ENCODE measurements at regions not wholly inside any gene's neighbourhood (a gene's known extent, or its start where the extent isn't known, plus 50 kb on each side); places are given as distances from the start of the nearest gene placed in this dataset.

GRCh38 chr20:40072907-40073306 is 616.1 kb downstream of the MAFB start:
- Histone ChIP-seq H3K27me3 (ENCODE audit: insufficient read depth, low read length) (no peaks in the 10 kb centered on the region), H3K9me3 (ENCODE audit: insufficient read depth, low read depth, low read length) (no peaks in the 10 kb centered on the region), H3K36me3 (ENCODE audit: insufficient read depth, low read length) (no peaks in the 10 kb centered on the region), H3K9ac (ENCODE audit: low read depth, low read length) (no peak overlapping the region), H3K4me1 (ENCODE audit: insufficient read depth, low read length) (peaks cover 26% of the 10 kb centered on the region), H3K4me3 (ENCODE audit: low read length) (no peak overlapping the region), H3K27ac (ENCODE audit: low read depth, low read length) (peak overlapping the region; percentile 42; the same call in 1 of the 2 replicates)
- no CpG with 5 or more reads among the region's 2 CpGs for WGBS

DNA sequence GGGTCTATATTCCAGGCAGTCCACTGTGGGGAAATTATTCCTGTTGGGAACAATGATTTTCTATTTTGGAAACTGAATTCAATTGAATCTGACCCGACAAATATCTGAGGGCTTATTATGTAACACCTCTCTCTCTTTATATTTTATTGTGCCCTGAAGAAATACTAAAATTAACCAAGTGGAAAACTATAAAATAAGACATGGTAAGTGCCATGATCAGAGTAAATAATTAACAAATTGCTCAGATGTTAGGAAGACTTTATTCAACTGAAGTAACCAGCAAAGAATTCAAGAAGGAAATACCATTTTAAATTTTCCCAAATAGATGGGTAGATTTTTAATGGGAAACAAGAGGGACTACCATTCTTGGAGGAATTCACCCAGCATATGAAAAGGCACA is 632.9 kb downstream of the MAFB start:
- no peaks in the 10 kb centered on the region for H3K4me1 ChIP-seq (ENCODE audit: insufficient read depth, low read length)
- no CpG with 5 or more reads among the region's 1 CpG for WGBS

GRCh38 chr20:40055711-40056110 is 633.3 kb downstream of the MAFB start:
- H3K9ac ChIP-seq (ENCODE audit: low read depth, low read length) = no peak overlapping the region
- H3K27ac ChIP-seq (ENCODE audit: low read depth, low read length) = no peak overlapping the region
- H3K4me3 ChIP-seq (ENCODE audit: low read length) = no peak overlapping the region
- no peaks in the 10 kb centered on the region for H3K4me1 ChIP-seq (ENCODE audit: insufficient read depth, low read length)
- H3K27me3 ChIP-seq (ENCODE audit: insufficient read depth, low read length) = no peaks in the 10 kb centered on the region
- H3K36me3 ChIP-seq (ENCODE audit: insufficient read depth, low read length) = no peaks in the 10 kb centered on the region
- peaks cover 6% of the 10 kb centered on the region; the same call in 1 of the 2 replicates for H3K9me3 ChIP-seq (ENCODE audit: insufficient read depth, low read depth, low read length)

More for the DNA sequence above, 632.9 kb downstream of the MAFB start:
- no peak overlapping the region for H3K27ac ChIP-seq (ENCODE audit: low read depth, low read length)
- H3K9ac ChIP-seq (ENCODE audit: low read depth, low read length) = no peak overlapping the region
- peaks cover 10% of the 10 kb centered on the region for H3K9me3 ChIP-seq (ENCODE audit: insufficient read depth, low read depth, low read length)
- H3K27me3 ChIP-seq (ENCODE audit: insufficient read depth, low read length) = no peaks in the 10 kb centered on the region
- H3K36me3 ChIP-seq (ENCODE audit: insufficient read depth, low read length) = no peaks in the 10 kb centered on the region
- no peak overlapping the region for H3K4me3 ChIP-seq (ENCODE audit: low read length)

DNA sequence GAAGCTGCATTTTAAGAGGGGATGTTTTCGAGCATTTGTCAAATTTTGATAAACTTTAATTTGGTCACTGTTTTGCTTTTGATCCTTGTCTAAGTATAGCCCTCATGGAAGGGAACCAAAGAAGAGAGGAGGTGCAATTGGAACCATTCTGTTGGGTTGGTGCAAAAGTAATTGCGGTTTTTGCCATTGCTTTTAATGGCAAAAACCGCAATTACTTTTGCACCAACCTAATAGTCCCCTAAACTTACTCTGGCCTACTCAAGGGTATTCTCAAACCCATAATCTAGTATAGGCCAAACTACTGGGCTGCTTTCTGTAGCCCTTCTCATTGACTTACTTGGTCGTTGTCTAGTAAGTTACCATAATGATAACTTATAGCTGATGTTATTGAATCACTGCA is 634.7 kb downstream of the MAFB start:
- Histone ChIP-seq H3K27ac (ENCODE audit: low read depth, low read length) (no peak overlapping the region), H3K4me3 (ENCODE audit: low read length) (no peak overlapping the region), H3K9ac (ENCODE audit: low read depth, low read length) (no peak overlapping the region), H3K9me3 (ENCODE audit: insufficient read depth, low read depth, low read length) (no peaks in the 10 kb centered on the region), H3K27me3 (ENCODE audit: insufficient read depth, low read length) (no peaks in the 10 kb centered on the region), H3K36me3 (ENCODE audit: insufficient read depth, low read length) (no peaks in the 10 kb centered on the region), H3K4me1 (ENCODE audit: insufficient read depth, low read length) (no peaks in the 10 kb centered on the region)
- 88% methylated on average over 4 of the region's 4 CpGs for WGBS

GRCh38 chr20:40050596-40050995 is 638.4 kb downstream of the MAFB start:
- no peaks in the 10 kb centered on the region for H3K27me3 ChIP-seq (ENCODE audit: insufficient read depth, low read length)
- no peaks in the 10 kb centered on the region for H3K9me3 ChIP-seq (ENCODE audit: insufficient read depth, low read depth, low read length)
- no peaks in the 10 kb centered on the region for H3K4me1 ChIP-seq (ENCODE audit: insufficient read depth, low read length)
- H3K27ac ChIP-seq (ENCODE audit: low read depth, low read length) = no peak overlapping the region
- H3K9ac ChIP-seq (ENCODE audit: low read depth, low read length) = no peak overlapping the region
- 100% methylated on average over 1 of the region's 2 CpGs for WGBS
- H3K36me3 ChIP-seq (ENCODE audit: insufficient read depth, low read length) = no peaks in the 10 kb centered on the region
- H3K4me3 ChIP-seq (ENCODE audit: low read length) = no peak overlapping the region

- Histone ChIP-seq H3K27me3 (ENCODE audit: insufficient read depth, low read length) (no peaks in the 10 kb centered on the region), H3K27ac (ENCODE audit: low read depth, low read length) (no peak overlapping the region), H3K4me1 (ENCODE audit: insufficient read depth, low read length) (no peaks in the 10 kb centered on the region), H3K9ac (ENCODE audit: low read depth, low read length) (no peak overlapping the region), H3K36me3 (ENCODE audit: insufficient read depth, low read length) (no peaks in the 10 kb centered on the region), H3K4me3 (ENCODE audit: low read length) (no peak overlapping the region), H3K9me3 (ENCODE audit: insufficient read depth, low read depth, low read length) (no peaks in the 10 kb centered on the region)
Measured at GRCh38 chr20:40049854-40050253, 639.2 kb downstream of the MAFB start.

GRCh38 chr20:40046703-40047102 is 642.3 kb downstream of the MAFB start:
- Histone ChIP-seq H3K36me3 (ENCODE audit: insufficient read depth, low read length) (no peaks in the 10 kb centered on the region), H3K27ac (ENCODE audit: low read depth, low read length) (no peak overlapping the region), H3K4me1 (ENCODE audit: insufficient read depth, low read length) (no peaks in the 10 kb centered on the region), H3K27me3 (ENCODE audit: insufficient read depth, low read length) (no peaks in the 10 kb centered on the region), H3K9me3 (ENCODE audit: insufficient read depth, low read depth, low read length) (no peaks in the 10 kb centered on the region), H3K9ac (ENCODE audit: low read depth, low read length) (no peak overlapping the region), H3K4me3 (ENCODE audit: low read length) (no peak overlapping the region)
- 94% methylated on average over 2 of the region's 2 CpGs for WGBS

GRCh38 chr20:40037511-40037910 is 651.5 kb downstream of the MAFB start:
- no peak overlapping the region for H3K9ac ChIP-seq (ENCODE audit: low read depth, low read length)
- 100% methylated on average over 1 of the region's 1 CpG for WGBS

GRCh38 chr20:40029589-40029988 is 659.4 kb downstream of the MAFB start:
- Histone ChIP-seq H3K4me1 (ENCODE audit: insufficient read depth, low read length) (no peaks in the 10 kb centered on the region), H3K9ac (ENCODE audit: low read depth, low read length) (no peak overlapping the region), H3K9me3 (ENCODE audit: insufficient read depth, low read depth, low read length) (no peaks in the 10 kb centered on the region), H3K4me3 (ENCODE audit: low read length) (no peak overlapping the region), H3K27me3 (ENCODE audit: insufficient read depth, low read length) (no peaks in the 10 kb centered on the region), H3K27ac (ENCODE audit: low read depth, low read length) (no peak overlapping the region), H3K36me3 (ENCODE audit: insufficient read depth, low read length) (no peaks in the 10 kb centered on the region)
- 94% methylated on average over 2 of the region's 2 CpGs for WGBS

More at GRCh38 chr20:40037511-40037910, 651.5 kb downstream of the MAFB start:
- H3K4me3 ChIP-seq (ENCODE audit: low read length) = no peak overlapping the region
- H3K36me3 ChIP-seq (ENCODE audit: insufficient read depth, low read length) = no peaks in the 10 kb centered on the region
- H3K27ac ChIP-seq (ENCODE audit: low read depth, low read length) = no peak overlapping the region
- no peaks in the 10 kb centered on the region for H3K9me3 ChIP-seq (ENCODE audit: insufficient read depth, low read depth, low read length)
- no peaks in the 10 kb centered on the region for H3K27me3 ChIP-seq (ENCODE audit: insufficient read depth, low read length)
- H3K4me1 ChIP-seq (ENCODE audit: insufficient read depth, low read length) = no peaks in the 10 kb centered on the region

DNA sequence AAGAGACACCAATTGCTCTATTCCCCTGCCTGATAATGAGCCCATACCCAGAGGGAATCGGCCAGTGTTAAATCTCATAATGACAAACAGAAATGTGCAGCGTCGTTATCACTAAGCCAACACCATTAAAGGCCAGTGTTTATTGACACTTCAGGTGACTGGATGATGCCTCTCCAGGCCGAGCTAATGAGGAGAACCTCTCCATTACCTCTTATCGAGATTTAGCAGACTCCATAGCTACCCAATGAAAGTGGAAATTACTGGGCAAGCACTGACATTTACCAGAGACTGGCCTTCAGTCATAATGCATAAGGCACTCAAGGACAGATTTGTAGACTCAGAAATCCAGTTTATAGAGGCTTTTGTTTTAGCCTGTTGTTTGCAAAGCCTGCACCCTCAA is 669.5 kb downstream of the MAFB start:
- Histone ChIP-seq H3K36me3 (ENCODE audit: insufficient read depth, low read length) (no peaks in the 10 kb centered on the region), H3K4me3 (ENCODE audit: low read length) (no peak overlapping the region), H3K27me3 (ENCODE audit: insufficient read depth, low read length) (no peaks in the 10 kb centered on the region), H3K9me3 (ENCODE audit: insufficient read depth, low read depth, low read length) (no peaks in the 10 kb centered on the region), H3K27ac (ENCODE audit: low read depth, low read length) (no peak overlapping the region), H3K9ac (ENCODE audit: low read depth, low read length) (no peak overlapping the region), H3K4me1 (ENCODE audit: insufficient read depth, low read length) (no peaks in the 10 kb centered on the region)
- 91% methylated on average over 5 of the region's 5 CpGs for WGBS

DNA sequence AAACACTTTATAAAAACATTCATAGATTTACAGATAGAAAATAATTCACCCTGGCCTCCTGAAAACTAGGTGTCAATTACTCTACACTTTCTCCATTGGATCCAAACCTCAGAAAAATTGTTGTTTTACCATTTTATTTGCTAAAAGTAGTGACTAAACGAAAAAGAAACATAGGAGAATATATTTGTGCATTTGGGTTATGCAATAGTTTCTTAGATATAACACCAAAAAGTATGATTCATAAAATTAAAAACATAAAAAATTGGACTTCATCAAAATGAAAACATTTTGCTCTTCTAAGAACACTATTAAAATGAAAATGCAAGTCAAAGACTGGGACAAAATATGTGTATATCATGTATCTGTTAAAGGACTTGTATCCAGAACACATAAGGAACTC is 671.3 kb downstream of the MAFB start:
- no peaks in the 10 kb centered on the region for H3K9me3 ChIP-seq (ENCODE audit: insufficient read depth, low read depth, low read length)
- H3K9ac ChIP-seq (ENCODE audit: low read depth, low read length) = no peak overlapping the region
- H3K4me1 ChIP-seq (ENCODE audit: insufficient read depth, low read length) = no peaks in the 10 kb centered on the region
- no peak overlapping the region for H3K4me3 ChIP-seq (ENCODE audit: low read length)
- no CpG with 5 or more reads among the region's 1 CpG for WGBS
- H3K27ac ChIP-seq (ENCODE audit: low read depth, low read length) = no peak overlapping the region
- no peaks in the 10 kb centered on the region for H3K27me3 ChIP-seq (ENCODE audit: insufficient read depth, low read length)
- H3K36me3 ChIP-seq (ENCODE audit: insufficient read depth, low read length) = no peaks in the 10 kb centered on the region

DNA sequence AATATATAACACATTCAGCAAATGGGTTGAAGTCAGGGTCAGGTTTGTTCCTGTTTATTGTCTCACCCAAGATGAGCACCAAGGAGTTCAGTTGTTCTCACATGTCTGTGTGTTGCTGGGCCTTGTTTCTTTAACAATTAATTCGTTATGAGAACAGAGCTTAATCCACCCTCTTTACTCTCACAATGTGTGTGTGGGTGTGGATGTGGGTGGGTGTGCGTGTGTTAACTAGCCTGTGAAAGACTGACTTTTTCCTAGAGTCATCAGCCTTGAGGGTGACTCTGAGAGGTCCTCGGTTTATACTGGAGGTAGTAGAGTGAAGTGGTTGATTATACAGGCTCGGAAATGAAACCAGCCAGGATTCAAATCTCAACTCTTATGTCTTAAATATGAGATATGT is 672.1 kb downstream of the MAFB start:
- H3K36me3 ChIP-seq (ENCODE audit: insufficient read depth, low read length) = no peaks in the 10 kb centered on the region
- no peak overlapping the region for H3K9ac ChIP-seq (ENCODE audit: low read depth, low read length)
- H3K27me3 ChIP-seq (ENCODE audit: insufficient read depth, low read length) = no peaks in the 10 kb centered on the region
- H3K4me1 ChIP-seq (ENCODE audit: insufficient read depth, low read length) = no peaks in the 10 kb centered on the region
- H3K27ac ChIP-seq (ENCODE audit: low read depth, low read length) = no peak overlapping the region
- H3K9me3 ChIP-seq (ENCODE audit: insufficient read depth, low read depth, low read length) = no peaks in the 10 kb centered on the region
- WGBS = 98% methylated on average over 3 of the region's 4 CpGs
- H3K4me3 ChIP-seq (ENCODE audit: low read length) = no peak overlapping the region
